Activated T-helper 1 cell treated with anti-CD3 and anti-CD28 coated beads, Interleukin-12 subunit alpha, Interleukin-12 subunit beta, Interleukin-2, Interleukin-4 antibody, amounts not matched to agents 30 ng/mL and 10 ng/mL and 1 ng/mL, durations not matched to agents 14 hours and 24 hours and 36 hours (primary cell): ENCODE measurements at regions not wholly inside any gene's neighbourhood (a gene's known extent, or its start where the extent isn't known, plus 50 kb on each side); places are given as distances from the start of the nearest gene placed in this dataset.

ENCODE experiments used
- DNase-seq: peaks from one replicate; pipeline ENCODE4 v3.0.0; 2021; ENCODE audit warnings: low spot score
- H3K27ac Mint-ChIP-seq: one replicate; pipeline ENCODE4 v1.8.0; 2021; ENCODE audit warnings: mild to moderate bottlenecking, mixed read lengths
- H3K27me3 Mint-ChIP-seq: one replicate; pipeline ENCODE4 v1.8.0; 2022; ENCODE audit warnings: mild to moderate bottlenecking, moderate library complexity, mixed read lengths; ENCODE audit not compliant: insufficient read depth
- H3K36me3 Mint-ChIP-seq: one replicate; pipeline ENCODE4 v1.8.0; 2021; ENCODE audit warnings: low read depth, mixed read lengths
- H3K4me1 Mint-ChIP-seq: one replicate; pipeline ENCODE4 v1.8.0; 2021; ENCODE audit warnings: low read depth, mixed read lengths
- H3K4me3 Mint-ChIP-seq: one replicate; pipeline ENCODE4 v1.8.0; 2021; ENCODE audit warnings: mild to moderate bottlenecking, moderate library complexity, mixed read lengths
- H3K9me3 Mint-ChIP-seq: one replicate; pipeline ENCODE4 v1.8.0; 2021; ENCODE audit warnings: mixed read lengths
- intact Hi-C: fragments of 100-400 bp; cut with micrococcal nuclease; formaldehyde crosslinking; loops from one replicate; pipeline ENCODE4 v1.15.1; 2024

DNA sequence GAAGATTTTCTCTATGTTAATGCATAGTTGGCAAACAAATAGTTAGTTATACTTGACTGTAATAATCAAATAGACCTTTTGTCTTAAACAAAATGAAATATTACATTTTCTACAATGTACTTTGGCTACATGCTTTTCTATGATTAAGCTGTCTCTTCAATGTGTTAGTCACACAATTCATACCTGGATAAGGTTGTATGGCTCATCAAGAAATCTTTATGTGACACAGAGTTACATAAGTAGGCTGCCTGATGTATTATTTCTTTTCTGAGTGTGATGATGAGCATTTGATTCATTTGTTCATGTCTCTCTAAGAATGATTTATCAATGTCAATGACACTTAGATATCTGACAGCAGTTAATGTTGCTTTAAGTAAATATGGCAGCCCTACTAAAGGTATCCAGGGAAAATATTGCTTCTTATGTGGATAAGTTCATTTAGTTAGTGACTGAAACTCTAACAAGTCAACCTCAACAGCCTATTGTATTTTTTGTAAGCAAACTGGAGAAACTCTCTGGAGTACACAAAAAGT lies 157.4 kb upstream of the SOX2 start:
- no peak overlapping the region for H3K4me3 Mint-ChIP-seq
- intact Hi-C loops: no loop called here
- no peak overlapping the region for H3K27ac Mint-ChIP-seq
- DNase-seq: no peak
- H3K4me1 Mint-ChIP-seq: no peaks in the 10 kb centered on the region
- no peaks in the 10 kb centered on the region for H3K36me3 Mint-ChIP-seq
- H3K9me3 Mint-ChIP-seq: no peaks in the 10 kb centered on the region
- H3K27me3 Mint-ChIP-seq: no peaks in the 10 kb centered on the region

DNA sequence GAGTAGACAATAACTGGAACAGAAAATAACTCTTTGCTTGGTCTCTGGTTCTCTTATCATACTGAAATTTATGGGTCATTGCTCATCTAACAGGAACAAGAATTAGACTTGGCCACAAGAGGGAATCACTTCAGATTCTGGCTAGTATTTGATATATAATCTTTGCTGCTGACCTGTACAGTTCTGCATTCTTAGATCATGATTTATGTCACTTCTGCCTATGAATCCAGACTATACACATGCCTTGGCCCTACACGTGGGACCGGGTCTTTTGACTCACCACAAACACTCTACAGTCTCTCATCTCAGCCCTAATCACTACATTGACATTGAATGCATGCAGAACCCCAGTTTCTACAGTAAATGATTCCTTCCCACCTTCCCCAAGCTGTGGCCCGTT lies 162.5 kb upstream of the SOX2 start:
- intact Hi-C loops: no loop called here
- Mint-ChIP-seq H3K27ac (no peak overlapping the region), H3K4me3 (no peak overlapping the region), H3K9me3 (no peaks in the 10 kb centered on the region), H3K4me1 (no peaks in the 10 kb centered on the region), H3K36me3 (no peaks in the 10 kb centered on the region), H3K27me3 (no peaks in the 10 kb centered on the region)
- no peak for DNase-seq

DNA sequence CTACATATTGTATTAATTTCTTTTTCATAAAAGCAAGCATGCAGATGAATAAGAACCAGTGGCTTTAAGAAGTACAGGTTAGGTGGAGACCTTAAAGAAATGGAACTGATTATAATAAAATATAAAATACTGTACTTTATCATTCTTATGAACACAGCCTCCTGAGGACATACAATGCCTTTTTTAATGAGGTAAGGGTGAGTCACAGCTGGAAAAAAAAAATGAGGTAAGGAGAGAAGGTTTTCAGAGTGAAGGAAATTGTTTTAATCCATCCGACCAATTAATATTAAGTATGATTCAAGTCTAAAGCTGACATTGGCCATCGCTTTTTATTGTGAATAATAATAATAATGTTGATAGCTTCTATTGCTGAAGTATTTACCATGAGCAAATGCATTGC lies 170.3 kb upstream of the SOX2 start:
- Mint-ChIP-seq H3K27ac (no peak overlapping the region), H3K9me3 (no peaks in the 10 kb centered on the region), H3K27me3 (no peaks in the 10 kb centered on the region), H3K4me1 (no peaks in the 10 kb centered on the region), H3K4me3 (no peak overlapping the region), H3K36me3 (no peaks in the 10 kb centered on the region)
- no peak for DNase-seq
- intact Hi-C loops: no loop called here

DNA sequence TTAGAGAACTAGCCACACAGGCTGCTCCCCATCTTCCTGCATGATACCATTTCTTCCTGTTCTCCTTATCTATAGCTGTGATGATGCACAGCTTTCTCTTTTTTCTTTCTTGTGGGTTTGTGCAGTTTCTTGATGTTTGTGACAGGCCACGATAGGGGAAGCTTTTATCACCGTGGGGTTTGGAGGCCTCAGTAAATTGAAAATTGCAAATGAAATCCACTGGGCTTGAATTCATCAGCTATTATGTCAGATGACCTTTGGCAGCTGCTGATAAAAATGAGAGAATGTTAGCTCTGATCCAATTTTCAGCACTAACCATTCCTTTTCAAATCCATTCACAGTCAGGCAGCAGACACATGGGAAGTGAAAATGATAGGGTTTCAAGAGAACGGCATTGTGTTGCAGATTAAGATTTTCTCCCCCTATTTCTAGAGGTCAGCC lies 176.9 kb upstream of the SOX2 start:
- Mint-ChIP-seq H3K27me3 (no peaks in the 10 kb centered on the region), H3K4me3 (no peak overlapping the region), H3K9me3 (peaks cover 3% of the 10 kb centered on the region), H3K4me1 (no peaks in the 10 kb centered on the region), H3K36me3 (no peaks in the 10 kb centered on the region), H3K27ac (no peak overlapping the region)
- intact Hi-C loops: no loop called here
- DNase-seq: no peak

DNA sequence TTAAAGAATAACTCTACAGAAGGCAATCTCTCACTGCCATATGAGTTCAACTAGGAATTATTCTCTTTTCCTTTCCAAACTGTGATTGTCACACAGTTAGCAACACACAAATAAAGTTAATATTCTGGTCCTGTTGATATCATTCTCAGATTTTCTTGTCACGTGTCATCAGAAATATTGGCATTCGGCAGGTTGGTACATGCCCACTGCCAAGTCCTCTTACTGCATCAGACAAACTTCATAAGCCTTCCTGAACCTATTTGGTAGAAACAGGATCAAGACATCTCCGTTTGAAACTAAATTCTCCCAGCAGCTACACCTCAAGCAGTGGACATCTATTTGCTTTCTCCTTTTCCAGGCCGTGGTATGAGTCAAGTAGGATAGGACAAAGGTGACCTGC lies 177.9 kb upstream of the SOX2 start:
- H3K9me3 Mint-ChIP-seq: peaks cover 3% of the 10 kb centered on the region
- H3K27ac Mint-ChIP-seq: no peak overlapping the region

DNA sequence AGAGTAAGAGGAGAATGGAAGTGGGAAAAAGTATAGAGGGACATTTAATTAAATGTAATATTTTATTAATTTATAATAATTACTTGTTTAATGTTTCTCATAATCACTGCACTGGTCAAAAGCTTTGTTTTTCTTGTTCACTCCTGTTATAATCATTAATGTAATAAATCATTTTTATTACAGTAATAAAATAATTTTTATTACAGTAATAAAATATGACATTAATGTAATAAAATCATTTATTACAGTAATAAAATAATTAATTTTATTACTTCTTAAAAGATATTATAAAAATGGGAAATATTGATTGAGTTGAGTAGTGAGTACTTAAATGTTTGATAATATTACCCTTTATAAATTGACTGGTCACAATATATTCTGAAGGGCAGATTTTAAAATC lies 181.1 kb upstream of the SOX2 start:
- Mint-ChIP-seq H3K36me3 (no peaks in the 10 kb centered on the region), H3K27ac (no peak overlapping the region), H3K4me1 (no peaks in the 10 kb centered on the region), H3K4me3 (no peak overlapping the region), H3K27me3 (no peaks in the 10 kb centered on the region), H3K9me3 (peaks cover 3% of the 10 kb centered on the region)
- no peak for DNase-seq
- intact Hi-C loops: no loop called here

More for the DNA sequence above, 177.9 kb upstream of the SOX2 start:
- Mint-ChIP-seq H3K36me3 (no peaks in the 10 kb centered on the region), H3K4me3 (no peak overlapping the region), H3K27me3 (no peaks in the 10 kb centered on the region), H3K4me1 (no peaks in the 10 kb centered on the region)
- DNase-seq: no peak
- intact Hi-C loops: no loop called here

DNA sequence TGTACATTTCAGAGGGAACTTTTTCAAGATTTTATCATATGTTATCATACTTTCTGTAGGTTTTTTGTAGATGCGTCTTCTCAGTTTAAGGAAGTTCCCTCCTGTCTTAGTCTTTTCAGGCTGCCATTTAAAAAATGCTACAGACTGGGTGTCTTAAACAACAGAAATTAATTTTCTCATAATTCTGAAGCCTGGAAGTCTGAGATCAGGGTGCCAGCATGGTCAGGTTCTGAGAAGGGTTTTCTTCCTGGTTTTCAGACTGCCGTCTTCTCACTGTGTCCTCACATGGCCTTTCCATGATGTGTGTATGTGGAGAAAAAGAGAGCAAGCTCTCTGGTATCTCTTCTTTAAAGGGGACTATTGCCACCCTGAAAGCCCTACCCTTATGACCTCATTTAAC lies 189.9 kb upstream of the SOX2 start:
- intact Hi-C loops: no loop called here
- no peak for DNase-seq
- no peaks in the 10 kb centered on the region for H3K4me1 Mint-ChIP-seq
- peaks cover 30% of the 10 kb centered on the region for H3K9me3 Mint-ChIP-seq
- no peaks in the 10 kb centered on the region for H3K27me3 Mint-ChIP-seq
- H3K4me3 Mint-ChIP-seq: no peak overlapping the region
- H3K36me3 Mint-ChIP-seq: no peaks in the 10 kb centered on the region
- no peak overlapping the region for H3K27ac Mint-ChIP-seq

DNA sequence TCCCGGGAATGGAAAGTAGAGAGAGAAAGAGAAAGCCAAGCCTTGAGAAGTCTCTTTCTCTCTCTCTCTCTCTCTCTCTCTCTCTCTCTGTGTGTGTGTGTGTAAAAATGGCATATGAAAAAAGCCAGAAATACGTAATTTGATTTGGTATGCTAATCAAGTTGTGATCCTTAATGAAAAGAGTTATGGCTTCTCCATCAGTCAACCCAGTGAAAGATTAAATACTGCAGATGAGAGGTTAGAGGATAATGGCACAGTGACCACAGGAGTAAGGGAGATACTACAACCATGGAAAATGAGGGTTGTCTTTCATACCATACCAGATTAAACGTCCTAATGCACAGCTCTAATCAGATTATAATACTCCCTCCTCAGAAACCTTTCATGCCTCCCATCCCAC lies 193.5 kb upstream of the SOX2 start:
- Mint-ChIP-seq H3K27ac (no peak overlapping the region), H3K9me3 (peaks cover 20% of the 10 kb centered on the region), H3K4me1 (no peaks in the 10 kb centered on the region), H3K4me3 (no peak overlapping the region), H3K36me3 (no peaks in the 10 kb centered on the region), H3K27me3 (no peaks in the 10 kb centered on the region)
- intact Hi-C loops: no loop called here
- no peak for DNase-seq

DNA sequence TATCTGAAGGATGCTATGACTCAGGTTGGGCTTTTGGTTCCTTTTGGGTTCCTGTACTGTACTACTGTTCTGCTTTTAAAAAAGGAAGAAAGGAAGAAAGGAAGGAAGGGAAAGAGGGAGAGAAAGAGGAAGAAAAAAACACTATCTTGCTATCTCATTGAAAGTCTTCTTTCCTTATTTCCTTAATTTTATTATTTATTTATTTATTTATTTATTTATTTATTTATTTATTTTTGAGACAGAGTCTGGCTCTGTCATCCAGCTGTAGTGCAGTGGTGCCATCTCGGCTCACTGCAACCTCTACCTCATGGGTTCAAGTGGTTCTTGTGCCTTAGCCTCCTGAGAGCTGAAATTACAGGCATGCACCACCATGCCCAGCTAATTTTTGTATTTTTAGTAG lies 198.9 kb upstream of the SOX2 start:
- intact Hi-C loops: no loop called here
- no peak overlapping the region for H3K27ac Mint-ChIP-seq
- no peaks in the 10 kb centered on the region for H3K4me1 Mint-ChIP-seq
- peaks cover 28% of the 10 kb centered on the region for H3K9me3 Mint-ChIP-seq
- no peak for DNase-seq
- no peaks in the 10 kb centered on the region for H3K36me3 Mint-ChIP-seq
- H3K27me3 Mint-ChIP-seq: no peaks in the 10 kb centered on the region
- H3K4me3 Mint-ChIP-seq: no peak overlapping the region

DNA sequence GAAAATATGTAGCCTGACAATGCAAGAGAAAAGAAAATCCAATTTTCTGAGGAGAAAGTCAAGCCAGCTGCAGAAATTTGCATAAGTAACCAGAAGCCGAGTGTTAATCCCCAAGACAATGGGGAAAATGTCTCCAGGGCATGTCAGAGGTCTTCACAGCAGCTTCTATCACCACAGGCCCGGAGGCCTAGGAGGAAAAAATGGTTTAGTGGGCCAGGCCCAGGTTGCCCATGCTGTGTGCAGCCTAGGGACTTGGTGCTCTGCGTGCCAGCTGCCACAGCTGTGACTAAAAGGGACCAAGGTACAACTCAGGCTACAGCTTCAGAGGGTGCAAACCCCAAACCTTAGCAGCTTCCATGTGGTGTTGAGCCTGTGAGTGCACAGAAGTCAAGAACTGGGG lies 201.2 kb upstream of the SOX2 start:
- Mint-ChIP-seq H3K9me3 (peaks cover 24% of the 10 kb centered on the region), H3K36me3 (no peaks in the 10 kb centered on the region), H3K4me1 (no peaks in the 10 kb centered on the region), H3K27me3 (no peaks in the 10 kb centered on the region), H3K27ac (no peak overlapping the region), H3K4me3 (no peak overlapping the region)
- intact Hi-C loops: no loop called here
- DNase-seq: no peak

DNA sequence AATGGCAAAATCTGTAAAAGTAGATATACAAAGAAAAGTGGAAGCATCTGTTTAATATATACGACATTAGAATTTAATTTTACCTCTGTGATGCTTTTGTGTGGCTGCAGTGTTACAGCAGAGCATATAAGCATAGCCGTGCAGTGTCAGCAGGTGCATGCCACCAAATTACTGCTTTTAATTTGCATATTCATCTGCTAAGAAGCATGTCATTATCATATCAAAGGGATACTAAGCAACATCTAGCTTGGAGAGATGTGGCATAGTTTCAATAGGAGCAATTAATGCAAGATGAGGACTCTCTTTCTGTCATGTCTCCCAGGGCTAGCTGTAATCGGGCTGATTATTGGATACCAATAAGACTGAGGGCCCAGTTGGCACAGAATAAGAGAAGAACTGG lies 214.4 kb upstream of the SOX2 start:
- DNase-seq: no peak
- Mint-ChIP-seq H3K36me3 (no peaks in the 10 kb centered on the region), H3K4me1 (no peaks in the 10 kb centered on the region), H3K27me3 (no peaks in the 10 kb centered on the region), H3K9me3 (no peaks in the 10 kb centered on the region), H3K4me3 (no peak overlapping the region), H3K27ac (no peak overlapping the region)
- intact Hi-C loops: no loop called here

DNA sequence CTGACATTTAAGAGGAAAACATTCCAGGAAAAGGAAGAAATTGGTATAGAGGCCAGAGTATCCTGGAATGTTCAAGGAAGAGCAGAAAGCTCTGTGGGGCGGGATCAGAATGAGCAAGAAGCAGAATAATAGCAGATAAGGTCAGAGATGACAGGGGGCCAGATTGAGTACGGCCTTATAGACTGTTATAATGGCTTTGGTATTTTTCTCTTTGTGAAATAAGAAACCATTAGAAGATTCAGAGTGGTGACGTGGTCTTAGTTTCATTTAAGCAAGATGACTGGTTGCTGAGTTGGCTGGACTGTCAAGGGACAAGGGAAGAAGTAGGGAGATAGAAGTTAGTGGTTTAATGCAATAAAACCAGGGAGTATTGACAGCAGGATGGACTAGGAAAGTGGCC lies 218.3 kb upstream of the SOX2 start:
- no peaks in the 10 kb centered on the region for H3K9me3 Mint-ChIP-seq
- no peak for DNase-seq
- H3K27me3 Mint-ChIP-seq: no peaks in the 10 kb centered on the region
- H3K4me1 Mint-ChIP-seq: no peaks in the 10 kb centered on the region
- H3K4me3 Mint-ChIP-seq: no peak overlapping the region
- H3K36me3 Mint-ChIP-seq: no peaks in the 10 kb centered on the region
- H3K27ac Mint-ChIP-seq: no peak overlapping the region
- intact Hi-C loops: no loop called here

DNA sequence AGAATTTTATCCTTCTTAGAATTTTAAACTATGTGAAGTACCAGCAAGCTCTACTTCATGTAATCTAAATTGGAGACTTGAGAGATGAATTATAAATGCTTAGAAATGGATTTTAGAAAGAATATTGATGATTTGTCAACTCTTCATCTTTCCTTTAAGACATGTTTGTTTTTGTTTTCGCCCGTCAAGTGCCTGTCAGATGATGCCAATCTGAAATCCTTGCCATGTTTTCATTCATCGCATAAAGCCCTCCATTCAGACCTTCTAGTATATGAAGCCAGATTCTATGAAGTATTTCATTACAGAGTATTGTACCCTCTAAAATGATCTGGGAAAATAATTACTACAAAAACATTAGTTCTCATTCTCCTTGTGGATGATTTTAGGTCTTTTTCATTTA lies 223.2 kb upstream of the SOX2 start:
- no peaks in the 10 kb centered on the region for H3K4me1 Mint-ChIP-seq
- H3K9me3 Mint-ChIP-seq: no peaks in the 10 kb centered on the region
- H3K36me3 Mint-ChIP-seq: no peaks in the 10 kb centered on the region
- intact Hi-C loops: no loop called here
- no peak overlapping the region for H3K4me3 Mint-ChIP-seq
- H3K27me3 Mint-ChIP-seq: peaks cover 2% of the 10 kb centered on the region
- no peak for DNase-seq
- H3K27ac Mint-ChIP-seq: no peak overlapping the region

DNA sequence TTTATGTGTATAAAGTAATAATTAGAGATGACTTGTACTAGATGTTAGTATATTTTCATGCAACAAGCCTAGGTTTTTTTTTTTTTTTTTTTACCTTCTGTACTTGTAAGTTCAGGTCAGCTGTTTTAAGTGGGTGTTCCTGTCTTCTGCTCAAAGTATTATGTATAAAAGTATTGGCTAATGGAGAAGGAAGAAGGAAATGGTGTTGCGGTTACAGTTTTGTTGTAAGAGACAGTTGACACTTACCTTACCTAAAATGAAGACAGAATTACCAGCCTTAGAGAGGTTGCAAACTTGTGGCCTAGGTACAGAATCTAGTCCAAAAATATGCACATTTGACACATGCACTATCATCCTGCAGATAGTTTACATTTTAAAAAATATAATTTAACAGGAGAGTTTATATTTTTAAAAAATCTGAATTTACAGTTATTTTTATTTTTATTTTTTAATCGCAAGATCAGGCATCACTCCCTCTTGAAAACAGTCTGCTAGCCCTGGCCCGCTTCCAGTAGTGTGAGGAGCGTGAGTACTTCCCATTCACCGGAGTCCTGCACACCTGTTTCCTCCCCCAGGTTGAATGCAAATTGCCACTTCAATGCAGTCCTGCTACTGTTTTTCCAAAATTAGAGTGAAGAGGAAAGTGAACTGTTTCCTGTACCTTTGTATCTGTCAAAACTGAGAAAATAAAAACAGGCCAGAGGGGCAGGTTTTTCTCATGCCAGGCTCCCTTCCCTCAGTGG lies 224.3 kb upstream of the SOX2 start:
- intact Hi-C loops: no loop called here
- Mint-ChIP-seq H3K27me3 (peaks cover 2% of the 10 kb centered on the region), H3K27ac (no peak overlapping the region), H3K36me3 (no peaks in the 10 kb centered on the region), H3K9me3 (no peaks in the 10 kb centered on the region), H3K4me1 (no peaks in the 10 kb centered on the region), H3K4me3 (no peak overlapping the region)
- DNase-seq: no peak
